Ectodermal cell (in vitro differentiated cells): ENCODE measurements at regions not wholly inside any gene's neighbourhood (a gene's known extent, or its start where the extent isn't known, plus 50 kb on each side); places are given as distances from the start of the nearest gene placed in this dataset.

Source experiments
- H3K27ac ChIP-seq: 2 replicates; pipeline ENCODE4 v1.7.0; 2013; ENCODE audit warnings: mild to moderate bottlenecking, low read depth, low read length; ENCODE audit not compliant: insufficient read depth, poor library complexity, severe bottlenecking
- H3K27me3 ChIP-seq: 2 replicates; pipeline ENCODE4 v1.7.0; 2013; ENCODE audit warnings: mild to moderate bottlenecking, low read length; ENCODE audit not compliant: insufficient read depth, control insufficient read depth, poor library complexity, severe bottlenecking
- H3K36me3 ChIP-seq: one replicate; pipeline ENCODE4 v1.7.0; 2013; ENCODE audit warnings: low read length; ENCODE audit not compliant: control insufficient read depth, insufficient read depth
- H3K4me1 ChIP-seq: one replicate; pipeline ENCODE4 v1.7.0; 2013; ENCODE audit warnings: low read length; ENCODE audit not compliant: control insufficient read depth, insufficient read depth
- H3K4me3 ChIP-seq: 2 replicates; pipeline ENCODE4 v1.7.0; 2013; ENCODE audit warnings: low read depth, low read length, control low read depth; ENCODE audit not compliant: insufficient read depth
- H3K9me3 ChIP-seq: 2 replicates; pipeline ENCODE4 v1.7.0; 2013; ENCODE audit warnings: mild to moderate bottlenecking, low read length, moderate library complexity; ENCODE audit not compliant: control insufficient read depth
- WGBS, 2 experiments: methylation state at CpG; one replicate each; pipeline ENCODE4 v1.1.7; 2013; ENCODE audit warnings: missing lambda C conversion rate in 2 of 2; 5-methylcytosine and 5-hydroxymethylcytosine counted together

DNA sequence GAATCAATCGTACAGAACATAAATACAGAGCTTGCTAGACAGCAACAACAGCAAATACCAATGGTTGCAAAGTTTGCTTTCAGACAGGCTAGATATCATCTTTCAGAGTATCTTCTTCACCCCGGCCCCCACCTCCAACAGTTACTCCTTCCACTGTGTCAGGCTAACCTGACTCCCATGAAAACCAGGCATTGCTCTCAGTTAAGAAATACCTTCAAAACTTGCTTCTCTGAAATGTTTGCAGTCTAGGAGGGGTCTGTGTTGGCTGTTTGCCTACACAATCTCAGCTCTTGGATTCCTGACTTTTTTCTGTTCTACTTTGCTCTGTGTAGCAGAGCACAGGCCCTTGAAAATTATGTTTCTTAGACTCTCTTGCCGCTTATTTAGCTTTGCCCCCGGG, 599.5 kb upstream of the SYT4 start:
- 89 to 97% methylated on average over 4 of the region's 4 CpGs for WGBS, 2 experiments
- Histone ChIP-seq H3K4me3 (no peak overlapping the region), H3K9me3 (no peaks in the 10 kb centered on the region), H3K4me1 (no peaks in the 10 kb centered on the region), H3K27ac (no peak overlapping the region), H3K27me3 (no peaks in the 10 kb centered on the region), H3K36me3 (no peaks in the 10 kb centered on the region)

DNA sequence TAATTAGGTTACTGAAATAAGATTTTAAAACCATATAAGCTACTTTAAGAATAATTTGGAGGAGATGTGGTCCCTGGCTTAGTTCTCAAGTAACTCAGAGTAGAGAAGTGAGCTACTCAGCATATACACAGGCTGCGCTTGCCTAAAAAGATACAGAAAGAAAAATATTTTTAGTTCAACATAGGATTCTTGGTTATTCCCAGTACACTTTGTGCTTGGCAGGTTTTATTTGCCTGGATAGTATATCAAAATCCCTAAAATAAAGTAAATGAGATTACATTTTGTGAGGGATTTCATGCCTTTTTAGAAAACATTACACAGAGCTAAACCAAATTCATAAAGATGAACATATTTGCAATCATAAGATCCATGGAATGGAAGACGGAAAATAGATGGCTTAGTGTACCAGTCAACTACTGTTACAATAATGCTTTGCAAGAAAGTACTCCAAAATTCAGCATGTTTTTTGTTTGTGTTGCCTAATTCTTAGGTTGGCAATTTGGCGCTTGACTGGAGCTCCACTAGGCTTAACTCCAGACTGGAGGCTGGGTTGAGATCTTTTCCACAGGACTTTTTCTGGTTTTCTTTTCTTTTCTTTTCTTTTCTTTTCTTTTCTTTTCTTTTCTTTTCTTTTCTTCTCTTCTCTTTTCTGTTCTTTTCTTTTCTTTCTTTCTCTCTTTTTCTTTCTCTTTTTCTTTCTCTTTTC, 600.5 kb upstream of the SYT4 start:
- Histone ChIP-seq H3K27me3 (no peaks in the 10 kb centered on the region), H3K4me1 (peaks cover 3% of the 10 kb centered on the region), H3K4me3 (no peak overlapping the region), H3K9me3 (no peaks in the 10 kb centered on the region), H3K27ac (no peak overlapping the region), H3K36me3 (no peaks in the 10 kb centered on the region)
- 91 to 100% methylated on average over 3 of the region's 3 CpGs for WGBS, 2 experiments

DNA sequence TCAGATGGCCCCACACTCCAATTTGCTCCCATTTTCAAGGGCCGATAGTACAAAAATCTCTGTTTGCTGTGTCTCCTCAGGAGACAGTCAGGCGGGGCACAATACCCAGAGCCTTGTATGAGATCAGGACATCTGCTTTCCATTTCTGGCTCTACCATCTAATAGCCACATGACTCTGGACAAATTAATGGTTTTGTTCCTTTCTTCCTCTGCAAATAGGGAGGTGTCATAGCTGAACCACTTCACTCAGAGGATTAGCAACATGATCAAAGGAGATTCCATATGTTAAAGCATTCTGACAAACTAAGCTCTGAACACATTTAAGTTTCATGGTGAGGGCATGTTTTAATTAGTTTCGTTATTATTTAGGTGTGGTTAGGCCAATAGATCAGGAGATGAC, 602.1 kb upstream of the SYT4 start:
- H3K4me1 ChIP-seq, result peaks cover 3% of the 10 kb centered on the region
- no peak overlapping the region for H3K27ac ChIP-seq
- H3K4me3 ChIP-seq, result no peak overlapping the region
- H3K36me3 ChIP-seq, result no peaks in the 10 kb centered on the region
- WGBS, 2 experiments, result 89 to 93% methylated on average over 3 of the region's 3 CpGs
- H3K27me3 ChIP-seq, result no peaks in the 10 kb centered on the region
- H3K9me3 ChIP-seq, result no peaks in the 10 kb centered on the region

DNA sequence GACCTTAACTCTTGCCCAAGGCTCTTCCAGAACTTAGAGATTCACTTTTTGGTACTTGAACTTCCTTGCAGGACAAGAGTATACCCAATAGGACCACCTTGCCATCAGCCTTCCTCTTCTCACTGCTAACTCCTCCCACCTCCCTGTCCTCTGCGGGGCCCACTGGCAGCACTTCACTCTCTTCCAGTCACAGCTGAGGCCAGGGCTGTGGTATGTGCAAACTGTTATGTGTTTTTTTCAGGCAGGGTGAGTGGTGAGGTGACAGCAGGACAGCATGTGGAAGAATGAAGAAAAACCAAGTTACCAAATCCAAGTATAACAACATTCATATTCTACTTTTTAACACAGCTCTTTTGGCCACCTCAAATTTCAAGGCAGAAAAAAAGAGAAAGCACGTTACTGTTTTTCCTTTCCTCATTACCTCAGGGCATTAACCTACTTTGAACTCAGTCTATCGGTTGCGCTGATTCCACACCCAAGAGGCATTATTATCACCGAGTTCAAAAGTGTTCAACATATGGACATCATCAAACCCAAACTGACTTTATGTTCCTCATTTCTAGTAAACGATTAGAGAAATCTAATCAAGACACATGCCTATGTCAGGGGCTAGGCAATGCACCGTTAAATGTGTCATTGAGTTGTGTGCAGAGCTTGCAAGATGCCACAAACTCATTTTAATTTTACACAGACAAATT, 605.2 kb upstream of the SYT4 start:
- H3K27me3 ChIP-seq, result no peaks in the 10 kb centered on the region
- H3K27ac ChIP-seq, result no peak overlapping the region
- H3K4me3 ChIP-seq, result no peak overlapping the region
- 81 to 93% methylated on average over 7 of the region's 7 CpGs for WGBS, 2 experiments
- H3K4me1 ChIP-seq, result peaks cover 3% of the 10 kb centered on the region
- H3K9me3 ChIP-seq, result no peaks in the 10 kb centered on the region
- no peaks in the 10 kb centered on the region for H3K36me3 ChIP-seq

DNA sequence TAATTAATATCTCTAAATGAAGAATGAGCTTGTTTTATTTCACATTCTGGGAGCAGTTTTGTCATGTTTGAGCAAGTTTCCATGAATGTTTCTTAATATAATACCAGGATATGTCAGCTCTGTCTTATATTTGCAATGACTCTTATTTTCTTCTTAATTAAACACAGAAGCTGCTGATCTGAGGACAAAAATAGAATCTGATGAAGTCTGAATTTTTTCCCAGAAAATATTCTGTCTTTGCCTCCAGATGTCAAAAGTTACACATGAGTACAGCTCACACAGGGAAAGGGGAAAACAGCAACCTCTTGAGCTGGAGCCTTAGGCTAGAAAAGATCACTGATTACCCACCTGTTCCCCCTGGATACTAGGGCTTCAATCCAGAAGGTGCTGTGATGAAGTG, 606.6 kb upstream of the SYT4 start:
- Histone ChIP-seq H3K9me3 (no peaks in the 10 kb centered on the region), H3K27ac (no peak overlapping the region), H3K4me3 (no peak overlapping the region), H3K27me3 (no peaks in the 10 kb centered on the region), H3K4me1 (peaks cover 3% of the 10 kb centered on the region), H3K36me3 (no peaks in the 10 kb centered on the region)

DNA sequence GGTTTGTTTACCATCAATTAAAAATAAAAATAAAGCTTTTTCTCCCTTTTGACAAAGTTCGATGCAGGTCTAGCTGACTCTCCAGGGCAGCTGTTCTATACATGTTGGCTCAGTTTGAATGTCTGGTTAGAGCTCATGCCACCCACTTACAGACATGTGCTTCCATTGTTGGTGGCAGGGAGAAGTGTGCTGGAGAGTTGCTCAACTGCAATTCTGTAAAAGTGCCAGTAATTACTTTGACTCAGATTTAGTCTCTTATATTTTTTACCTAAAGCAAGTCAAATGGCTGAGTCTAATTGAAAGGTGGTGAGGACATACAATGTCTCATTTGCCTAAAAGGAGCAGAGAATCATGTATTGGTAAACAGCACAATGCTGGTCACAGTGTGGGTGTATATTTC, 609.1 kb upstream of the SYT4 start:
- H3K4me1 ChIP-seq, result peaks cover 3% of the 10 kb centered on the region
- WGBS, 2 experiments, result 100% methylated on average over 1 of the region's 1 CpG
- H3K36me3 ChIP-seq, result no peaks in the 10 kb centered on the region
- no peaks in the 10 kb centered on the region for H3K27me3 ChIP-seq
- H3K4me3 ChIP-seq, result no peak overlapping the region
- no peak overlapping the region for H3K27ac ChIP-seq
- no peaks in the 10 kb centered on the region for H3K9me3 ChIP-seq

DNA sequence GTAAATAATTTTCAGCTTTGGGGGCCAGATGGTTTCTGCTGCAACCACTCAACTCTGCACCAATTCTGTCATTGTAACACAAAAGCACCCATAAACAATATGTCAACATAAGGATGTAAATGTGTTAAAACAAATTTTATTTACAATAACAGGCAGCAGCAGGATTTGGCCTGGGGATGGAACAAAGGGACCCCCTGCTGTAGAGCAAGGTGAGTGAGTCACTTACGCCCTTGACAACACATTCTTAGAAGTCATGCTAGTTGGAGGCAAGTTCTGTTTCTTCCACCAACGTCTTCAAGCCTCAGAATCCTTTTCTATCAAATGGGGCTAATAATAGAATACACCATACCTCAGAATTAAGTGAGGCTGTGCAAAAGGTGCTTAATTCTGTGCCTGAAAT, 610.2 kb upstream of the SYT4 start:
- WGBS, 2 experiments, result 51 to 92% methylated on average over 1 to 2 of the region's 2 CpGs
- H3K4me3 ChIP-seq, result no peak overlapping the region
- no peaks in the 10 kb centered on the region for H3K27me3 ChIP-seq
- H3K36me3 ChIP-seq, result no peaks in the 10 kb centered on the region
- no peaks in the 10 kb centered on the region for H3K4me1 ChIP-seq
- H3K27ac ChIP-seq, result no peak overlapping the region
- H3K9me3 ChIP-seq, result no peaks in the 10 kb centered on the region

DNA sequence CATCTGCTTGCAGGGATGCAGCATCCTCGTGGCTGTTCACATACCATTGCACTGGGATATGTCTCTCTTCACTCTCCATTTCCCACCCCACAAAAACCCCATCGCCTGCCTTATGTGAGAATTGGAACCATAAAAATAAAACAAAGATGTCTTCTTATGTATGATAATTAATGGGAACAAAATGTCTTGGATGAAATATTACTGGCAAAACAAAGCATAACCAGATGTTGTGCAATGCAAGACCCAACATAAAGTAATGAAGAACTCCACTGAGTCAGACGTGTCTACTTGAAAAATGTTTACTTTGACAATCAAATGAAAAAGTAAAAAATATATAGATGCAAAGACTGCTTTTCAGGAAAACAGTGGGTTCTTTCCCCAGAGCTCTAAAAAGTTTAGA, 611.3 kb upstream of the SYT4 start:
- WGBS, 2 experiments, result 96 to 100% methylated on average over 1 to 2 of the region's 3 CpGs
- H3K27ac ChIP-seq, result no peak overlapping the region
- H3K27me3 ChIP-seq, result no peaks in the 10 kb centered on the region
- H3K4me1 ChIP-seq, result no peaks in the 10 kb centered on the region
- no peaks in the 10 kb centered on the region for H3K9me3 ChIP-seq
- no peak overlapping the region for H3K4me3 ChIP-seq
- no peaks in the 10 kb centered on the region for H3K36me3 ChIP-seq

DNA sequence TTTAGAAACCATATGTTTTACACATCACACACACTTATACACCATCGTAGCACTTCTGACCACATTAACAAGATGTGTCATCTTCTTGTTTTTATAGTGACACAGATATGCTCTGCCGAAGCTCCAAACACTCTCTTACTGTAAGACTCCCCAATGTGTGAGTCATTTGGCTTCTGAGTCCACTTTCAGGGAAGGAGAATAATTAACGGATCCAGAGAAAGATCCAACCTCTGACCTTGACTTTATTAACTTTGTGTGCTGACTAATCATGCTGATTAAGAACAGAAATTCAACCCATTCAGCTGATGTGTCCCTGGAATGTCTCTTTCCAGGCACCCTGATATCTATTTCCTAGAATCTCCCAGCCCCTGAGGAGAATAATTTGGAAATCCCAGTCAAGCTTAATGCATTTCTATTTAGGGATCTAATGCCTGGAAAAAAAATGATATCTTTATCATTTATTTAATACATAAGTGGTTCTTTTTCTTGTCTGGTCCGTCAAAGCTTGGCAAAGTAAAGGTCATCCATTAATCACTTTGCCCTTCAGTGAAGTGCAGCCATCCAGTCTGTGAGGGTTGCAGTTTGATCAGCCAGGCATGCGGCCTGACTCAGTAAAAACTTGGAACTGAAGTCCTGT, 615.8 kb upstream of the SYT4 start:
- Histone ChIP-seq H3K36me3 (no peaks in the 10 kb centered on the region), H3K9me3 (no peaks in the 10 kb centered on the region), H3K27ac (no peak overlapping the region), H3K27me3 (no peaks in the 10 kb centered on the region), H3K4me3 (no peak overlapping the region), H3K4me1 (no peaks in the 10 kb centered on the region)
- 85 to 88% methylated on average over 5 of the region's 5 CpGs for WGBS, 2 experiments

DNA sequence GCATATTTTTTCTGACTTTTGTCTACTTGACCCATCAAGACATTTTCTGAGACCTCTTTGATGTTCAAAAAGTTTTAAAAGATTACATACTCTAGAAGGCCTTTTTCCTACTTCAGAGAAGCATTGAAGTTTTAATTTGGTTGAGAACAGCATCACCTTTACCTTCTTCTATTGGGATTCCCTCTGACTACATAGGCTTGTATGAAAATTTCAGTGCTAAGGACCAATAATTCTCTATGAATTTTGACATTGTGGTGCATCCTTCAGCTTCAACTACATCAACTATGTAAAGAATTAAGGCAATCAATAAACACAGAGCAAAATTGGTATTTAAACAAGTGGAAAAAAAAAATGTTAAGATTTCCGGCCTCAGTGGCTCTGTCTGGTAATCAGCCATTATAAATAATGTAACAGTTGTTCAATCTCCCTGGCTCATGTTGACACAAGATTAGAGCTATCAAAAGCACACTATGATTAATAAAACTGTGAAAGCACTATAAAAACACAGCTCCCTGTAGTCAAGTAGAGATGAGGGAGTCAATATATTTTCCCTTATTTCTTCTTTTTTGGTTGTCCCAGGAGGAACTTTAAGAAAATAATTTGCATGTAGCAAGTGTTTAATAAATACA, 627.0 kb upstream of the SYT4 start:
- Histone ChIP-seq H3K4me3 (no peak overlapping the region), H3K27ac (no peak overlapping the region), H3K36me3 (no peaks in the 10 kb centered on the region), H3K9me3 (no peaks in the 10 kb centered on the region), H3K27me3 (no peaks in the 10 kb centered on the region), H3K4me1 (no peaks in the 10 kb centered on the region)
- WGBS, 2 experiments, result 100% methylated on average over 1 of the region's 1 CpG; no CpG with 5 or more reads in 1 of the 2 experiments
